ENCODE measurements at regions not wholly inside any gene's neighbourhood (a gene's known extent, or its start where the extent isn't known, plus 50 kb on each side); places are given as distances from the start of the nearest gene placed in this dataset.

DNA sequence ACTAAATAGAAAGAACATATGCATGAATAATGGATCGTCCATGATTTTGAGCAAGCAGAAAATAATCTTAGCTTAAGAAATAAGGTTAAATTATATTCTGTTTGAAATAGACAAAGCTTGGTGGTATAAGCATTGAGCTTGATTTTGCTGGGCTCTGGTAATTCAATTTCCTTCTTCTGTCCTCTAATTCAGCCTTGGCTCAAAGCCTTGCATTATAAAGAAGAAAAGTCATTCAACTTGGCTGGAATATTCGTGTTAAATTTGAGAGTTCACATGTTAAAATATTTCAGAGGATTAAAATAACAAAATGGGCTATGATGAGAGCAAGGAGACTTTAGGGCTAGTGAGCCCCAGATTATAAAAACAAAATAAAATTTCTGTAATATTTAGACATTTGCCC lies 415.4 kb upstream of the PCDH20 start (continued):
- no peak for TF ChIP-seq REST (IDR thresholded peaks at IDR 0.05)
- no peak for TF ChIP-seq HNF4A (conservative IDR thresholded peaks at IDR 0.05)
- no peak for TF ChIP-seq FOXA1 (IDR thresholded peaks at IDR 0.05)
- TF ChIP-seq RAD21 (IDR thresholded peaks at IDR 0.05): no peak
- TF ChIP-seq EGR1 (IDR thresholded peaks at IDR 0.05; ENCODE audit: low read depth in 2 of 2): no peak
- TF ChIP-seq NR2F2 (IDR thresholded peaks at IDR 0.05): no peak
- no peak for TF ChIP-seq HNF4G (IDR thresholded peaks at IDR 0.05)
- no peak for TF ChIP-seq FOXA2 (IDR thresholded peaks at IDR 0.05)

DNA sequence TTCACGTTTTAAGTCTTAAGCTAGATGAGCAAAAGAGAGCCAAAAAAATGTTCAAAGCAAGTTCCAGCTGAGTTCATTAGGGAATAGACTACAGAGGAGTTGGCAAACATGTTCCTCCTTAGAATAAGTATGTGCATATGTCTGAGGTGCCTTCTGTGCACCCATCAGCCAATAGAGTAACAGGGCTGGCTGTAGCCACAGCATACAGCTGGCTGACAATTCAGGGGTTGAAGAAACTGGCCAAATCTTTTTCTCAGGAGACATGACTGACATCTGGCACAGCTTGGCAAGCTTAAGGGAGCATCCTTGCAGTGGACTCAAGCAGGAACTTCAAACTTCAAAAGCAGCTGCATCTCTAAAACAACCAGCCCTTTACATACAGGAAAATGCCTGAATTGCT lies 414.8 kb upstream of the PCDH20 start:
- Histone ChIP-seq H3K27me3 (ENCODE audit: control insufficient read depth in 4 of 4, insufficient read depth in 4 of 4, low read length in 3 of 4) (no peaks in the 10 kb centered on the region), H3K4me1 (ENCODE audit: control insufficient read depth in 4 of 4, insufficient read depth in 4 of 4, low read length in 3 of 4) (no peaks in the 10 kb centered on the region), H3K4me3 (ENCODE audit: low read depth in 1 of 3, low read length in 3 of 3) (no peak overlapping the region), H3K36me3 (ENCODE audit: control insufficient read depth in 4 of 4, insufficient read depth in 3 of 4, low read depth in 1 of 4, low read length in 3 of 4) (no peaks in the 10 kb centered on the region), H3K9me3 (ENCODE audit: control insufficient read depth in 4 of 4, low read length in 3 of 4) (peaks cover 0 to 8% (median 0%) of the 10 kb centered on the region in 4 donors), H3K9ac (ENCODE audit: low read depth in 1 of 2, low read length in 2 of 2) (no peak overlapping the region), H3K27ac (ENCODE audit: low read depth in 1 of 2, low read length in 2 of 2) (no peak overlapping the region)
- no peak for DNase-seq (ENCODE audit: low spot score)
- TF ChIP-seq GABPA (IDR thresholded peaks at IDR 0.05 in 1 of 2, conservative IDR thresholded peaks at IDR 0.05 in 1 of 2): no peak
- TF ChIP-seq HNF4A (conservative IDR thresholded peaks at IDR 0.05): no peak
- TF ChIP-seq JUND (IDR thresholded peaks at IDR 0.05): no peak
- TF ChIP-seq ZBTB33 (IDR thresholded peaks at IDR 0.05): no peak
- TF ChIP-seq NR2F2 (IDR thresholded peaks at IDR 0.05): no peak
- no peak for TF ChIP-seq YY1 (IDR thresholded peaks at IDR 0.05)
- TF ChIP-seq, protein P1, sequence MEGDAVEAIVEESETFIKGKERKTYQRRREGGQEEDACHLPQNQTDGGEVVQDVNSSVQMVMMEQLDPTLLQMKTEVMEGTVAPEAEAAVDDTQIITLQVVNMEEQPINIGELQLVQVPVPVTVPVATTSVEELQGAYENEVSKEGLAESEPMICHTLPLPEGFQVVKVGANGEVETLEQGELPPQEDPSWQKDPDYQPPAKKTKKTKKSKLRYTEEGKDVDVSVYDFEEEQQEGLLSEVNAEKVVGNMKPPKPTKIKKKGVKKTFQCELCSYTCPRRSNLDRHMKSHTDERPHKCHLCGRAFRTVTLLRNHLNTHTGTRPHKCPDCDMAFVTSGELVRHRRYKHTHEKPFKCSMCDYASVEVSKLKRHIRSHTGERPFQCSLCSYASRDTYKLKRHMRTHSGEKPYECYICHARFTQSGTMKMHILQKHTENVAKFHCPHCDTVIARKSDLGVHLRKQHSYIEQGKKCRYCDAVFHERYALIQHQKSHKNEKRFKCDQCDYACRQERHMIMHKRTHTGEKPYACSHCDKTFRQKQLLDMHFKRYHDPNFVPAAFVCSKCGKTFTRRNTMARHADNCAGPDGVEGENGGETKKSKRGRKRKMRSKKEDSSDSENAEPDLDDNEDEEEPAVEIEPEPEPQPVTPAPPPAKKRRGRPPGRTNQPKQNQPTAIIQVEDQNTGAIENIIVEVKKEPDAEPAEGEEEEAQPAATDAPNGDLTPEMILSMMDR (IDR thresholded peaks at IDR 0.05; ENCODE audit: low read depth, low read length, missing input control): no peak
- no peak for TF ChIP-seq RAD21 (IDR thresholded peaks at IDR 0.05)
- WGBS: 39% methylated on average over 1 of the region's 1 CpG

- H3K27me3 ChIP-seq (ENCODE audit: control insufficient read depth in 4 of 4, insufficient read depth in 4 of 4, low read length in 3 of 4): no peaks in the 10 kb centered on the region
- no peak overlapping the region for H3K9ac ChIP-seq (ENCODE audit: low read depth in 1 of 2, low read length in 2 of 2)
- DNase-seq (ENCODE audit: low spot score): no peak
- no peaks in the 10 kb centered on the region for H3K36me3 ChIP-seq (ENCODE audit: control insufficient read depth in 4 of 4, insufficient read depth in 3 of 4, low read depth in 1 of 4, low read length in 3 of 4)
- no peak overlapping the region for H3K27ac ChIP-seq (ENCODE audit: low read depth in 1 of 2, low read length in 2 of 2)
- H3K4me1 ChIP-seq (ENCODE audit: control insufficient read depth in 4 of 4, insufficient read depth in 4 of 4, low read length in 3 of 4): no peaks in the 10 kb centered on the region
- H3K9me3 ChIP-seq (ENCODE audit: control insufficient read depth in 4 of 4, low read length in 3 of 4): peaks cover 0 to 4% (median 0%) of the 10 kb centered on the region in 4 donors
- 89% methylated on average over 1 of the region's 1 CpG for WGBS
- H3K4me3 ChIP-seq (ENCODE audit: low read depth in 1 of 3, low read length in 3 of 3): no peak overlapping the region
- TF ChIP-seq, protein P2, sequence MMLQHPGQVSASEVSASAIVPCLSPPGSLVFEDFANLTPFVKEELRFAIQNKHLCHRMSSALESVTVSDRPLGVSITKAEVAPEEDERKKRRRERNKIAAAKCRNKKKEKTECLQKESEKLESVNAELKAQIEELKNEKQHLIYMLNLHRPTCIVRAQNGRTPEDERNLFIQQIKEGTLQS (IDR thresholded peaks at IDR 0.05): no peak
- TF ChIP-seq ZBTB33 (IDR thresholded peaks at IDR 0.05): no peak
- no peak for TF ChIP-seq TAF1 (conservative IDR thresholded peaks at IDR 0.05)
- no peak for TF ChIP-seq SP1 (IDR thresholded peaks at IDR 0.05)
- TF ChIP-seq, protein P1 (IDR thresholded peaks at IDR 0.05; ENCODE audit: low read depth, low read length, missing input control): no peak
- no peak for TF ChIP-seq EGR1 (IDR thresholded peaks at IDR 0.05; ENCODE audit: low read depth in 2 of 2)
- TF ChIP-seq, protein P3, sequence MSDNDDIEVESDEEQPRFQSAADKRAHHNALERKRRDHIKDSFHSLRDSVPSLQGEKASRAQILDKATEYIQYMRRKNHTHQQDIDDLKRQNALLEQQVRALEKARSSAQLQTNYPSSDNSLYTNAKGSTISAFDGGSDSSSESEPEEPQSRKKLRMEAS (IDR thresholded peaks at IDR 0.05): no peak
- no peak for TF ChIP-seq YY1 (IDR thresholded peaks at IDR 0.05)
These were observed 408.5 kb upstream of the PCDH20 start for GRCh38 chr13:61824168-61824567.

Data from liver (tissue), 8 donors.